Fibroblast of lung (primary cell): ENCODE measurements at regions not wholly inside any gene's neighbourhood (a gene's known extent, or its start where the extent isn't known, plus 50 kb on each side); places are given as distances from the start of the nearest gene placed in this dataset.

Source experiments
- CTCF ChIP-seq, 2 donors: IDR thresholded peaks in 1 of 2; conservative IDR thresholded peaks in 1 of 2; 1 replicate in 1 of 2; 2 replicates in 1 of 2; pipeline ENCODE4 v1.5.1; 2011 to 2012; ENCODE audit warnings: low read length in 2 of 2, control low read depth in 1 of 2, inconsistent platforms in 1 of 2, low read depth in 1 of 2, mild to moderate bottlenecking in 1 of 2
- EZH2 ChIP-seq: IDR thresholded peaks from 2 replicates; pipeline ENCODE4 v1.5.1; 2012; ENCODE audit warnings: low read length, control low read depth, mild to moderate bottlenecking; ENCODE audit errors: missing control alignments

GRCh38 chr12:87270919-87271318 is 758.3 kb downstream of the C12orf50 start:
- TF ChIP-seq CTCF (conservative IDR thresholded peaks at IDR 0.05 in 1 of 2, IDR thresholded peaks at IDR 0.05 in 1 of 2; ENCODE audit: low read depth in 1 of 2, low read length in 2 of 2) (no peak), EZH2 (no peak)
